Thymus (tissue), 11 donors: ENCODE measurements at regions not wholly inside any gene's neighbourhood (a gene's known extent, or its start where the extent isn't known, plus 50 kb on each side); places are given as distances from the start of the nearest gene placed in this dataset.

ENCODE experiments used
- DNase-seq, 9 donors: peaks; one replicate each; pipeline ENCODE4 v3.0.0-alpha.2; 2013; ENCODE audit warnings: low spot score in 9 of 9, low read depth in 6 of 9, missing footprints in 1 of 9
- H3K27ac ChIP-seq, 2 donors: one replicate each; pipeline ENCODE4 v1.5.1; 2013; ENCODE audit warnings: control low read depth in 1 of 2, low read depth in 1 of 2, low read length in 1 of 2, mild to moderate bottlenecking in 1 of 2, moderate library complexity in 1 of 2
- H3K27me3 ChIP-seq, 2 donors: one replicate each; pipeline ENCODE4 v1.5.1; 2013; ENCODE audit warnings: low read length in 1 of 2; ENCODE audit not compliant: control insufficient read depth in 2 of 2, insufficient read depth in 1 of 2
- H3K36me3 ChIP-seq, 2 donors: one replicate each; pipeline ENCODE4 v1.5.1; 2013; ENCODE audit warnings: low read length in 1 of 2, mild to moderate bottlenecking in 1 of 2, moderate library complexity in 1 of 2; ENCODE audit not compliant: control insufficient read depth in 2 of 2, insufficient read depth in 2 of 2
- H3K4me1 ChIP-seq, 2 donors: one replicate each; pipeline ENCODE4 v1.5.1; 2013; ENCODE audit warnings: low read length in 2 of 2; ENCODE audit not compliant: control insufficient read depth in 2 of 2, insufficient read depth in 2 of 2
- H3K4me3 ChIP-seq, 2 donors: one replicate each; pipeline ENCODE4 v1.5.1; 2013; ENCODE audit warnings: low read length in 2 of 2, control low read depth in 1 of 2, mild to moderate bottlenecking in 1 of 2
- H3K9me3 ChIP-seq, 2 donors: one replicate each; pipeline ENCODE4 v1.5.1; 2013; ENCODE audit warnings: low read length in 1 of 2, mild to moderate bottlenecking in 1 of 2; ENCODE audit not compliant: control insufficient read depth in 2 of 2, insufficient read depth in 1 of 2
- WGBS: extraction: QIAGEN DNeasy Blood & Tissue Kit; methylation state at CpG from one replicate; pipeline ENCODE4 v1.1.7; 2013; 5-methylcytosine and 5-hydroxymethylcytosine counted together
- donor health status: healthy.

DNA sequence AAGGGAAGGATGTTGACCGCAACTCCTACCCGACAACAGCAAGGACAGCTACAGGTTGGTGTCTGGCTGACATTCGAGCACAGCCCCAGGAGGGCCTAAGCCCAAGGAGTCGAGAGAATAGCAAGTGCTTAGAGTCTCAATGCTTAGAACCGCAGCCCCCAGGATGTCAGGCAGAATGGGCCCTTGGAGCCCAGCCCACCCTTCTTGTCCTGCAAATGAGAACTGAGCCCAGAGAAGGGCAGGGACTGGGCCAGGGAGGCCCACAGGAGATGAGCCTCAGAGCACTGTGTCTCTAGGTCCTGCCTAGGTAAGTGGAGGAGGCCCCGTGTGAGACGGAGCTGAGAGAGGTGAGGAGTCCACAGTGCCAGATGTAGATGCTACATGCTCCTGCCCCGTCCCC, 173.3 kb upstream of the ZMIZ1 start:
- peaks cover 0 to 3% of the 10 kb centered on the region in 2 donors for H3K4me1 ChIP-seq
- no peaks in the 10 kb centered on the region for H3K27me3 ChIP-seq
- no peak for DNase-seq
- H3K36me3 ChIP-seq = no peaks in the 10 kb centered on the region
- WGBS = 98% methylated on average over 8 of the region's 8 CpGs
- no peaks in the 10 kb centered on the region for H3K9me3 ChIP-seq
- H3K27ac ChIP-seq = no peak overlapping the region
- H3K4me3 ChIP-seq = no peak overlapping the region

DNA sequence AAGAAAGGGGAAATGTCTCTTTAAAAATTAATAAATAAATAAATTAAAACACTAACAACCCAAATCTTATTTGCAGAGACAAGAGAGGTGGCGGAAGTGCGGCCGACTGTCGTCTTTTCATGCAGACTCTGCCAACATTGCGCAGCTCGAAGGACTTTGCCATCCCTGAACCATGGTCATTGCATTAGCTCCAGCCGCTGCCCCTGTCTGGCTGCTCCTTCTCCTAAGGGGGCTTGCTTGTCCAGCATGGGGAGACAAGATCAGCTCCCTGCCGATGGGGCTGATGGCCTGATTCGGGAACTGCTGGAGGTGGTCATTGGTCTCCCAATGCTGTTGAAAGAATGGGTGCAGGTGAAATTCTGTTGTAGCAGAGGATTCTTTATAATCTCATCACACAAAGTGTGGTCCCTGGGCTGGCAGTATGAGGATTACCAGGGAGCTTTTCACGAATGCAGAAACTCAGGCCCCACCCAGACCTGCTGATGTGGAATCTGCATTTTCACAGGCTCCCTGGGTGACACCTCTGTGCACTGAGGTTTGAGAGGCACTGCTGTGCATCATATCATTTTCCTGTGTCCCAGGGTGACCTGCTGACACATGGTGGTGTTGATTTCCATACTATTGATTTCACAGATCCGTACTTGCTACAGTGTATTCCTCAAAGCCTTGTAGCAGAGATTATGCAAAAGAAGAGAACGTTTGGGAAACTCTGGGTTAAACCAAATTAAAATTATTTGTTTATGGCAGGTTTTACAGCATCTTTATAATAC, 172.4 kb upstream of the ZMIZ1 start:
- no peaks in the 10 kb centered on the region for H3K27me3 ChIP-seq
- WGBS = 94% methylated on average over 12 of the region's 12 CpGs
- H3K36me3 ChIP-seq = no peaks in the 10 kb centered on the region
- DNase-seq = no peak
- no peak overlapping the region for H3K27ac ChIP-seq
- H3K4me3 ChIP-seq = no peak overlapping the region
- peaks cover 0 to 3% of the 10 kb centered on the region in 2 donors for H3K4me1 ChIP-seq
- no peaks in the 10 kb centered on the region for H3K9me3 ChIP-seq

DNA sequence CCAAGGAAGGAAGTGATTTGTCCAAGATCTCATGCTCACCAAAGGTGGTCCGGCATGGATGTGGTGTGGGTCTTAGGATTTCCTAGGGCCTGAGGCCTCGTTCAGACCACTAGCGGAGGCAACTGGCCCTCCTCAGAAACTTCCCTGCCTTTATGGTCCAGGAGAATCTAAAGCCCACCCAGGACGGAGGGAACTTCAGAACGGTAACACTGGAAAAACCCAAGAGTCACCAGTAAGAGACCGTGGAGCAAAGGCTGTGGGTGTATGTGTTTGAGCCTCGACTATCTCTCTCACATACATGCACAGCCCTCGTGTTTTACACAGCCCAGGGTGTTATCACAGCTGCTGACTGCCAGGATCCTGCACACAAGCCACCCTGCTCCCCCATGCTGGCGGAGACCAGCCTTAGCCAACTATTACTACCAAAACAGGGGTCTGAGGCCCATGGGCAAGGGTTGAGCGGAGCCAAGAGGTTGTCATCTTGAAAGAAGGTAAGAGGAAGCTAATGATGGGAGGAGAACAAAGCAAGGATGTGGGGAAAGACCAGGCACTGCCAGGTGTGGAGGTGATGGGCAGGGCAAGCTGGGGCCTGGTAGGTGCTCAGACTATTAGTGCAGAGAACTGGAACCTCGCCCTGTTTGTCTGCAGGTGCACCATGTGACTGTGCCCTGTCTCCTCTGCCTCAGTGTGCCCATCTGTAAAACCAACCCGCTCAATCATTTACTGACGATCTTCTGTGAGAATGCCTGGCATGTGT, 170.2 kb upstream of the ZMIZ1 start:
- no peak overlapping the region for H3K4me3 ChIP-seq
- H3K9me3 ChIP-seq = no peaks in the 10 kb centered on the region
- no peaks in the 10 kb centered on the region for H3K4me1 ChIP-seq
- WGBS = 93% methylated on average over 13 of the region's 13 CpGs
- no peak overlapping the region for H3K27ac ChIP-seq
- no peak for DNase-seq
- no peaks in the 10 kb centered on the region for H3K27me3 ChIP-seq
- H3K36me3 ChIP-seq = no peaks in the 10 kb centered on the region

DNA sequence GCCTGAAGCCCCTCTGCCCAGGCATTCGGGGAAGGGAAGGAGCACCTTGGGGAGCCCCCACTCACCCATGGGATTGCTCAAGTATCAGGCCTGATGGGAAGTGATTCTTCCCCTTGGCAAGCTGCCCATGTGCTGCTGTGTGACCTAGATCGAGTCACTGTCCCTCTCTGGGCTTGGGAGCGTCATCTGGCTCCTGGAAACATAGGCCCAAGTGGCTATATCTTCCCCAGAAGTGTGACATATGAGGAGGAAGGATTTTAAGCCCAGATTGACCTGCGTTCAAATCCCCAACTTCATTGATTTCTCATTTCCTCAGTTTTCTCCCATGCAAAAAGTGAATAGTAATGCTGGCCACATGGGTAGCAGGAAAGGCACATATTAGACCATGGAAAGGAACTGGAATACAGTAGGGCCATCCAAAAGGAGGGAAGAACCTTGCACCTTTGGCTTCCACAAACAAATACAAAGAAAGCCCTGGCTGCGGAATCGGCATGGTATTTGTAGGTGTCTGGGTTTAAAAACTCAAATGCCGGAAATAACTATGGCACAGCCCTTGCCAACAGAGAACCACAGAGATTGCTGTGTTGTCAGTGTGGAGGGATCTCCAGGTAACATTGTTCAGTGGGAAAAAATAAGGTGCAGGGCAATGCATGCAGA, 169.5 kb upstream of the ZMIZ1 start:
- Histone ChIP-seq H3K4me3 (no peak overlapping the region), H3K4me1 (no peaks in the 10 kb centered on the region), H3K9me3 (no peaks in the 10 kb centered on the region), H3K36me3 (no peaks in the 10 kb centered on the region), H3K27me3 (no peaks in the 10 kb centered on the region), H3K27ac (no peak overlapping the region)
- 94% methylated on average over 7 of the region's 7 CpGs for WGBS
- no peak for DNase-seq

DNA sequence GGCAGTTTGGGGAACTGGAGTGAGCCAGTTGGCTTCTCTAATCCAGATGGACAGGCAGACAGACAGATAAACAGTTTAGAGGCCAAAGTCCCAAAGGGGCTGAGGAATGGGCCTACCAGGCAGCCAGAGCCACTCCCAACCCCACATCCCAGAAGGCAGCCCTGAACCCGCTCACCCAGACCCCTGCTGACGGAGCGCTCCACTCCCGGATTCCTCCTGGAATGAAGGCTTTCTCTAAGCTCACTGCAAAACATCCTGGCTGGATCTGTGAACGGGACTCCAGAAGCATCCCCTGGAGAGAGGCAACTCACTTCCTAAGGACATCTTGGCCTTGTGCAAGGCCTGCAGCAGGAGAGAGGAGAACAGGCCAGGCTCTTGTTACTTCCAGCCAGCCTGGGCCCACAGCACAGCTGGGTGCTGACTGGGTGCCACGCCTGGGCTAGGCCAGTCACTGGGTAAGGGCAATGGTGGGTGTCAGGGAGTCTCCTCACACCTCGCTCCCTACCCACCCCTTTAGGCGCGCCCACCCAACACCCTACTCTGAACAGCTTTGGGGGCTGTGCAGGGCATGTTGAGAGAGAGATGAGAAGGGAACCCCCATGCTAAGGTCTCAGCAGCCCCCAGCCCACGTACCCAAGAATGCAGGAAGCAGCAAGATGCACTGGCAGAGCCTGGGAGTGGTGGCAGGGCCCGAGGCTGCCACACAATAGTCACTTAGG, 168.6 kb upstream of the ZMIZ1 start:
- no peaks in the 10 kb centered on the region for H3K4me1 ChIP-seq
- 95% methylated on average over 11 of the region's 11 CpGs for WGBS
- H3K36me3 ChIP-seq = no peaks in the 10 kb centered on the region
- H3K27ac ChIP-seq = no peak overlapping the region
- no peaks in the 10 kb centered on the region for H3K27me3 ChIP-seq
- H3K4me3 ChIP-seq = no peak overlapping the region
- H3K9me3 ChIP-seq = no peaks in the 10 kb centered on the region
- no peak for DNase-seq

DNA sequence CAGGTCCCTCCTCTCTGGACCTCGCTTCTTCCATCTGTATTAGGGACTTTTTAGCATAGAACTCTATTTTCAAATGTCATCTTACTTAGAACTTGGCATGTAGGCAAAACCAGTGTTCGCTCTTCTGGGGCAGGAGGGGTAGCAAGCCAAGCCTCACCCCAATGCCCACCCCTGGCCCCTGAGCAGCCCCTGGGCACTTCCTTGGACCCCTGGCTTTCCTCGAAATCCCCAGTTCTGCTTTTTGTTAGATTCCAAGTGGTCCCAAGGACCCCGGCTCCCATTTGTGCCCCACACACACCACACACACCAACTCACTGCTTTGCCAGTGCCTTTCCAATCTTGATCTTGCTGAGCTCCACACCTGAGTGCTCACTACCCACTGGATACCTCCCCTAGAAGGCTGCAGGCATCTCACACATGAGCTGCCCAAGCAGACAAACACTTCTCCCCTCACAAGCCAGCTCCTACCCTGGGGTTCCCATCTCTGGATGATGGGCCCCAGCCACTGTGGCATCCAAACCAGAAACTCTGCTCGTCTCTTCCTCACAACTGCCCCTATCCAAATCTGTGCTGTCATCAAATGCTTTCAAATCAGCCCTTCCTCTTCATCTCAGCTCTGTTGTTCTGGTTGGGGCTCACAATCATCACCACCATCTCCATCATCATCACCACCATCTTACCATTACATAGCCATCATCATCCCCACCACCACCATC, 167.9 kb upstream of the ZMIZ1 start:
- no peak for DNase-seq
- Histone ChIP-seq H3K36me3 (no peaks in the 10 kb centered on the region), H3K9me3 (peaks cover 0 to under 1% of the 10 kb centered on the region in 2 donors), H3K27ac (no peak overlapping the region), H3K4me3 (no peak overlapping the region), H3K4me1 (no peaks in the 10 kb centered on the region), H3K27me3 (no peaks in the 10 kb centered on the region)
- WGBS = 89% methylated on average over 5 of the region's 5 CpGs

DNA sequence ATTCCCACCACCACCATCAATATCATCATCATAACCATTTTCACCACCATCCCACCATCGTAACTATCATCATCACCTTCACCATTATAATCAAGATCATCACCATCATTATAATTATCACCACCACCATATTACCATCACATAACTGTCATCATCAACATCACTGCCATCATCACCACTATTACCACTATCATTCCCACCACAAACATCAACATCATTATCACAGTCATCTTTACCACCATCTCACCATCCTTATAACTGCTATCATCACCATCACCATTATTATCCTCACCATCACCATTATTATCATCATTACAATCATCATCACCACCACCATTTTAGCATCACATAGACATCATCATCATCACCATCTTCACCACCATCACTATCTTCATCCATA, 167.1 kb upstream of the ZMIZ1 start:
- Histone ChIP-seq H3K9me3 (peaks cover 0 to 3% of the 10 kb centered on the region in 2 donors), H3K4me3 (no peak overlapping the region), H3K4me1 (no peaks in the 10 kb centered on the region), H3K27ac (no peak overlapping the region), H3K27me3 (no peaks in the 10 kb centered on the region), H3K36me3 (no peaks in the 10 kb centered on the region)
- WGBS = 96% methylated on average over 1 of the region's 1 CpG
- no peak for DNase-seq

DNA sequence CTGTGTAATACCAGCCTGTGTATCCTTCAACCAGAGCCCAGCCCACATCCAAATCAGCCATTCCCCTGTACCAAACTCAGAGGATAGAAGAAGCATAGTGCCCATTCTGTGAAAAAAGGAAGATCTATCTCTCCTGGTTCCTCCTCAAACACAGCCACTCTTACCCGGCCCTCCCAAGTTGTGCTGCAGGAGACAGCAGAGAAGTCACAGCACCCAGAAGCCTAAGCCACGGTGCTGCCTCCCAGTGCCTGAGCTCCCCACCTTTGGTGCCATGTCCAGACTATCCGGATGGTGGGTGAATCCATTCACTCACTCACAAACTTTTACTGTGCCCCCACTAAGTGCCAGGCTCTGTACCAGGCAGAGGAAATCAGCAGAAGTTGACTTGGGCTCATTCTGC, 166.0 kb upstream of the ZMIZ1 start:
- WGBS = 99% methylated on average over 3 of the region's 3 CpGs
- Histone ChIP-seq H3K4me1 (no peaks in the 10 kb centered on the region), H3K27ac (no peak overlapping the region)

More for the DNA sequence above, 166.0 kb upstream of the ZMIZ1 start:
- no peak for DNase-seq
- Histone ChIP-seq H3K36me3 (no peaks in the 10 kb centered on the region), H3K9me3 (peaks cover 0 to 3% of the 10 kb centered on the region in 2 donors), H3K27me3 (no peaks in the 10 kb centered on the region), H3K4me3 (no peak overlapping the region)
